Rectal smooth muscle tissue (tissue), 1 donor: ENCODE measurements at regions not wholly inside any gene's neighbourhood (a gene's known extent, or its start where the extent isn't known, plus 50 kb on each side); places are given as distances from the start of the nearest gene placed in this dataset.

Source experiments
- H3K27ac ChIP-seq: one replicate; pipeline ENCODE4 v1.7.0; 2013; ENCODE audit warnings: low read depth, low read length, inconsistent platforms
- H3K27me3 ChIP-seq: one replicate; pipeline ENCODE4 v1.7.0; 2013; ENCODE audit warnings: low read length; ENCODE audit not compliant: control insufficient read depth, insufficient read depth
- H3K36me3 ChIP-seq: one replicate; pipeline ENCODE4 v1.7.0; 2013; ENCODE audit warnings: low read length; ENCODE audit not compliant: control insufficient read depth, insufficient read depth
- H3K4me1 ChIP-seq: one replicate; pipeline ENCODE4 v1.7.0; 2013; ENCODE audit warnings: low read length; ENCODE audit not compliant: control insufficient read depth, insufficient read depth
- H3K4me3 ChIP-seq: one replicate; pipeline ENCODE4 v1.7.0; 2013; ENCODE audit warnings: low read length
- H3K9ac ChIP-seq: one replicate; pipeline ENCODE4 v1.7.0; 2013; ENCODE audit warnings: low read length

- Histone ChIP-seq H3K27ac (no peak overlapping the region), H3K9ac (no peak overlapping the region), H3K36me3 (no peaks in the 10 kb centered on the region), H3K27me3 (no peaks in the 10 kb centered on the region), H3K4me1 (no peaks in the 10 kb centered on the region), H3K4me3 (no peak overlapping the region)
These were observed 75.4 kb upstream of the ARHGAP20 start for GRCh38 chr11:110787680-110788079.

- H3K4me3 ChIP-seq = no peak overlapping the region
These were observed 74.1 kb upstream of the ARHGAP20 start for GRCh38 chr11:110786226-110786902.

GRCh38 chr11:110785398-110785797 lies 73.2 kb upstream of the ARHGAP20 start:
- H3K4me3 ChIP-seq = no peak overlapping the region
- H3K4me1 ChIP-seq = no peaks in the 10 kb centered on the region
- H3K9ac ChIP-seq = no peak overlapping the region
- H3K36me3 ChIP-seq = no peaks in the 10 kb centered on the region
- H3K27ac ChIP-seq = no peak overlapping the region
- no peaks in the 10 kb centered on the region for H3K27me3 ChIP-seq

More at GRCh38 chr11:110786226-110786902, 74.1 kb upstream of the ARHGAP20 start:
- Histone ChIP-seq H3K27ac (no peak overlapping the region), H3K36me3 (no peaks in the 10 kb centered on the region), H3K9ac (no peak overlapping the region), H3K4me1 (no peaks in the 10 kb centered on the region), H3K27me3 (no peaks in the 10 kb centered on the region)

GRCh38 chr11:110782616-110783015 lies 70.4 kb upstream of the ARHGAP20 start:
- peaks cover 9% of the 10 kb centered on the region for H3K4me1 ChIP-seq
- no peaks in the 10 kb centered on the region for H3K27me3 ChIP-seq
- H3K36me3 ChIP-seq = no peaks in the 10 kb centered on the region
- H3K4me3 ChIP-seq = no peak overlapping the region
- no peak overlapping the region for H3K27ac ChIP-seq
- no peak overlapping the region for H3K9ac ChIP-seq

- no peak overlapping the region for H3K4me3 ChIP-seq
- H3K27ac ChIP-seq = no peak overlapping the region
- H3K4me1 ChIP-seq = peaks cover 9% of the 10 kb centered on the region
- no peaks in the 10 kb centered on the region for H3K27me3 ChIP-seq
- no peak overlapping the region for H3K9ac ChIP-seq
- no peaks in the 10 kb centered on the region for H3K36me3 ChIP-seq
These were observed 66.9 kb upstream of the ARHGAP20 start for GRCh38 chr11:110779108-110779507.

GRCh38 chr11:110778343-110778742 lies 66.1 kb upstream of the ARHGAP20 start:
- peaks cover 9% of the 10 kb centered on the region for H3K4me1 ChIP-seq
- no peak overlapping the region for H3K9ac ChIP-seq
- no peaks in the 10 kb centered on the region for H3K36me3 ChIP-seq
- peak overlapping the region; percentile 30 for H3K27ac ChIP-seq
- H3K4me3 ChIP-seq = no peak overlapping the region
- no peaks in the 10 kb centered on the region for H3K27me3 ChIP-seq

GRCh38 chr11:110777775-110778174 lies 65.5 kb upstream of the ARHGAP20 start:
- H3K27ac ChIP-seq = peak overlapping the region; percentile 30

GRCh38 chr11:110776081-110776480 lies 63.8 kb upstream of the ARHGAP20 start:
- no peak overlapping the region for H3K27ac ChIP-seq
- no peaks in the 10 kb centered on the region for H3K27me3 ChIP-seq
- no peak overlapping the region for H3K4me3 ChIP-seq
- H3K9ac ChIP-seq = no peak overlapping the region
- no peaks in the 10 kb centered on the region for H3K36me3 ChIP-seq
- H3K4me1 ChIP-seq = peaks cover 9% of the 10 kb centered on the region

More at GRCh38 chr11:110777775-110778174, 65.5 kb upstream of the ARHGAP20 start:
- Histone ChIP-seq H3K9ac (no peak overlapping the region), H3K4me1 (peaks cover 9% of the 10 kb centered on the region), H3K4me3 (no peak overlapping the region), H3K36me3 (no peaks in the 10 kb centered on the region), H3K27me3 (no peaks in the 10 kb centered on the region)

GRCh38 chr11:110774138-110775014 lies 62.1 kb upstream of the ARHGAP20 start:
- Histone ChIP-seq H3K4me3 (no peak overlapping the region), H3K4me1 (peaks cover 9% of the 10 kb centered on the region), H3K27me3 (no peaks in the 10 kb centered on the region), H3K36me3 (no peaks in the 10 kb centered on the region), H3K9ac (no peak overlapping the region), H3K27ac (no peak overlapping the region)

GRCh38 chr11:110773442-110773841 lies 61.2 kb upstream of the ARHGAP20 start:
- Histone ChIP-seq H3K36me3 (no peaks in the 10 kb centered on the region), H3K27ac (no peak overlapping the region), H3K9ac (no peak overlapping the region), H3K4me3 (no peak overlapping the region), H3K4me1 (peaks cover 4% of the 10 kb centered on the region), H3K27me3 (no peaks in the 10 kb centered on the region)

GRCh38 chr11:110772863-110773262 lies 60.6 kb upstream of the ARHGAP20 start:
- Histone ChIP-seq H3K9ac (no peak overlapping the region), H3K4me3 (no peak overlapping the region), H3K4me1 (no peaks in the 10 kb centered on the region), H3K27me3 (no peaks in the 10 kb centered on the region), H3K27ac (no peak overlapping the region), H3K36me3 (no peaks in the 10 kb centered on the region)

GRCh38 chr11:110766316-110766715 lies 54.1 kb upstream of the ARHGAP20 start:
- no peak overlapping the region for H3K4me3 ChIP-seq

More at GRCh38 chr11:110766316-110766715, 54.1 kb upstream of the ARHGAP20 start:
- H3K36me3 ChIP-seq = no peaks in the 10 kb centered on the region
- H3K27ac ChIP-seq = no peak overlapping the region
- no peak overlapping the region for H3K9ac ChIP-seq
- peaks cover 4% of the 10 kb centered on the region for H3K4me1 ChIP-seq
- H3K27me3 ChIP-seq = no peaks in the 10 kb centered on the region
